ENCODE measurements at regions not wholly inside any gene's neighbourhood (a gene's known extent, or its start where the extent isn't known, plus 50 kb on each side); places are given as distances from the start of the nearest gene placed in this dataset.

DNA sequence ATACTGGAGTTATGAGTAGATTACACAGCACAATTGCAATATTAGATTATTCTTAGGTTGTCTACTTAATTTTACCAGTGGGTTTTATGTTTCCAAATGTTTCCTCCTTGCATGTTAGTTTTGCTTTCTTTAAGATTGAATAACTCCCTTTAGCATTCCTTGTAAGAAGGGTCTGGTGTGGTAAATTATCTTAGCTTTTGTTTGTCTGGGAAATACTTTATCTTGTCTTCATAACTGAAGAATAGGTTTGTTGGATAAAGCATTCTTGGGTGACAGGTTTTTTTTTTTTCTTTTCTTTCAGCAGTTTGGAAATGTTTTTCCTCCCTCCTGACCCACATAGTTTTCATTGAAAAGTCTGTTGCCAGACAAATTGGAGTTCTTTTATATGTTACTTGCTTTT lies 531.1 kb downstream of the ANXA1 start:
- no peak for DNase-seq

DNA sequence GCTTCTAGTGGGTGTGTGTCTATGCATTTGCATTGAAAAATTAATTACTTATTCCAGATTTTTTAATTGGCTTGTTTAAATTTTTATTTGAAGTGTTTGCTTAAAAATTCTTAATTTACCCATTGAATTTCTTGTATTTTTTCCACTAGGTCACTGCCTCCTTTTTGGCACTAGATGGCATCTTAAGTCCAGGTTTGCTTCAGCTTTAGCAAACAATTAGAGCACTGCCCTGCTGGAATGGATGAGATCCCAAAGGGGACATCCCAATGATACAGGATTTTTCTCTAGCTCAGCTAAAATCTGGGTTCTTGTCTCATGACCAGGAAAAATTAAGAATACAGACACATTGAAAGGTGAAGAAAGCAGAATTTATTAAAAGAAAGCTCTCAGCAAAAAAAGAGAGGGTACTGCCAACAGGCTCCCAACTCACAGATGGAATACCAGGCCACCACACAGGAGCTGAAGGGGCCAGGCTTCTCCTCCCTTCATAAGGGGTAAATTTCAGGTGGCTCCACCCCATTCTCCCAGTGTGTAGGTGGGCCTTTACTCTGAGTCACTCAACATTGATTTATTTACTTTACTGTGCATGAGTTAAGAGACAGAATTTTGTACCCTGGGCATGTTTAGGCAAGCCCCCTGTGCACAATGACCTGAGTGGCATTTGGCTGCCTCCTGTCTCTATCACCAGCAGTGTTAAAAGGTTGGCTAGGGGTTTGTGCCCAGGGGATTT lies 532.4 kb downstream of the ANXA1 start:
- no peak for DNase-seq

DNA sequence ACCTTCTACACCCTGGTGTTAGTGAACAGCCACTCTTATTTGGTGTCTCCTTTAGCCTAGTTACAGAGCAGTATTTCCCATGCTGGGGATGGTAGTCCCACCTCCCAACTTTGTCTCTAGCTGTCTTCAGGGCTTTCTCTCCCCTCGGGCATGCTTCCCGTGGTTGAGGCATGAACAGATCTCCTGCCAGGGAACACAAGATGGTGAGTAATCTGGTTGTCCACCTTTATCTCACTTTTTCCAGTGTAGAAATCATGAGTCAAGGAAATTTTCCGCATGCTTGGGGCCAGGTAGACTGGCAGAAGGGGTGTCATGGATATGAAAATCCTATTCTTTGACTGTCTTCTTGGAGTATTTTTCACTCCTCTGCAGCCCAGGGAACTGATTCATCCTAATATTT lies 532.9 kb downstream of the ANXA1 start:
- DNase-seq, result no peak

DNA sequence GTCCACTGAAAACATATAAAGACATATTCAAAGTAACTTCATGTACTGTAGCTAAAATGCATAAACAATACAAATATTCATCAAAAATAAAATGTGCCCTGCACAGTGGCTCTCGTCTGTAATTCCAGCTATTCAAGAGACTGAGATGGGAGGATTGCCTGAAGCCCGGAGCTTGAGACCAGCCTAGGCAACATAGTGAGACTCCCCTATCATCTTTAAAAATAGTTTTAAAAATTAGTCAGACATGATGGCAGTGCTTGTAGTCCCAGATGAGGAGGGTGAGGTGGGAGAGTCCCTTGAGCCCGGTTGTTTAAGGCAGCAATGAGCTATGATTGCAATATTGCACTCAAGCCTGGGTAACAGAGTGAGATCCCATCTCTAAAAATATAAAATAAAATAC lies 534.1 kb downstream of the ANXA1 start:
- no peak for DNase-seq

DNA sequence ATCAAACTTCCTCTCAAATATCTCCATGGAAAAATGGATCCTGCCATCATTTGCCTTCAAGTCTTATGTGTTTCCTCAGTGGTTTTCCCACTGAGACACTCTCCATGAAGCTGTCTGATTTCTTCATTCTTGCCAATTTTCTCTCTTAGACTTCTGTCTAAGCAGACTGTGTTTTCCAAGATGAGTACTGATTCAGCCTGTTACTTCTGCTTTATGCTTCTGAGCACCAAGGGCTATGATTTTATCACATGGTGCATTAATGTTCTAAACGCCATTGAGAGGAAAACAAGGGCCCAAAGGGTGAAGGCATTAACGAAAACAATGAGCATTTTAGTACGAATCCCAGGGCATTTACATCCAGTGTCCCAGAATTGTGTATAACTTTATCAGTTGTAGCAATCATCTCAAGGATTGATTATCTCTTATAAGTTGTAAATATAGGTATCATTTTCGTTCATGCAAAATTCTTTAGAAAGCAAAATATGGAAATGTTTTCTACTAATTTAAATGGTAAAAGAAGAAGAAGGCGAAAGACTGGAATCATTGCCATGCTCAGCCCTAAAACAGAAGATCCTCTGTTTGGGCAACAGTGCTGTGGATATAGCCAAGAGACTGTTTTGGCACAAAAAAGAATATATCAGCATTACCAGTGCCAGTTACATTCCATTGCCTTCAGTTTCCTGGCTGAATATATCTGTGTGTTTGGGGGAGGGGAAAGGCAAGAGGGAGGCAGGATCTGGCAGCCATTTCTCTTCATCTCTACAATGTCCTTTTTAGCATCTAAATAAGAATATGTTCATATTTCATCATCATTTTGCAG lies 537.6 kb downstream of the ANXA1 start:
- DNase-seq, result no peak

DNA sequence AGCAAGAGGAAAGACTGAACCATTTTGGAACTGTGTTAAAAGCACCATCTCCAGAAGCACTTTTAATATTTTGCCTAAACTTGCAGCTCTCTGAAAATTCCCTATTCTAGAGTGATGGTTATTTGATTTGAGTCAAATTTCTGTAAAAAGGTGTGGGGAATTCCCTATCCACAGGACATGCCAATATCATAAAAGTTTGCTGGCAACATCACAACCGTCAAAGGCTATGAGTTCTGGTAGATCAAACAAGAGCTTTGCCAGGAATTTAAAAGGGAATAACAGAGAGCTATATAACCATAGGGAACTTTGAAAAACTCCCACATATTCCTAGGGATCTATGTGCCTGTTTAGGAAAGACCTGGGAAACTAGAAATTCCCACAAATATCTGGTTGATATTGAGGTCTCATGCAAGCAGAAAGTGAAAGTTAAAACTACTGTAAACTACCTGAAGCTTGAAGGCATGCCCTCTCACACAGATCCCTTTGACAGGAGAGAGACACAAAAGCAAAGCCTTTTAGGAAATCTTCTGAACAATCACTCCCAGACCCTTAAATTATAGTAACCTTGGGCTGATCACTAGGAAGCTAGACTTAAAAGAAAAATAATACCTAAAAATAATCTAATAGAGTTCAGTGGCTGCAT lies 549.9 kb downstream of the ANXA1 start:
- DNase-seq, result no peak

DNA sequence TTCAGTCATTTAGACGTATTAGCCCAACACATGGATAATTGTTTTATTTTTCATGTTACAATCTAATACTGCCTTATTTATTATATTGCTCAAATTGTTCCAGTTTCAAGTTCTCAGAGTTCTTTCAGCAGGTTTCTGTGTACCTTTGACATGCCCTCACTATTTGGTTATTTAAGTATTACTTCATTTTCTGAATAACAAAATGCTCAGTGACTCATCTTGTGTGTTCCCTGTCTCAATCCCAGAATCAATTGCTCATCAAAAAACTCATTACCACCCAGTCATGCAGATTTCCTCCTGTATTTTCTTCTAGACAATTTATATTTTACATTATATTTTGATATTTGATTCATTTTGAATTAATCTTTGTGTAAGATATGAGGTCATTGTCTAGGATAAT lies 562.6 kb downstream of the ANXA1 start:
- no peak for DNase-seq

DNA sequence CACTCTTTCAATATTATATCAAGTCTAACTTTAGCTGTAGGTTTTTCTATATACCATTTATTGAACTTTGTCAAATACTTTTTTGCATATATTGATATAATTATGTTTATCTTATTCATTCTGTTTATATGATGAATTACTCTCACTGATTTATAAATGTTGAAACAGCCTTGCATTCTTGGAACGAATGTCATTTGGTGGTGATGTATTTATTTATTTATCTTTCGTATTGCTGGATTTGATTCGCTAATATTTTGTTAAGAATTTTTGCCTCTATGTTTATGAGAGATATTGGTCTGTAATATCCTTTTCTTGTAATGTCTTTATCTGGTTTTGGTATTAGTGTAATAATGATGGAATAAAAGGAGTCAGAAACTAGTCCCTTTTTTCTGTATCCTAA lies 563.9 kb downstream of the ANXA1 start:
- DNase-seq, result no peak

DNA sequence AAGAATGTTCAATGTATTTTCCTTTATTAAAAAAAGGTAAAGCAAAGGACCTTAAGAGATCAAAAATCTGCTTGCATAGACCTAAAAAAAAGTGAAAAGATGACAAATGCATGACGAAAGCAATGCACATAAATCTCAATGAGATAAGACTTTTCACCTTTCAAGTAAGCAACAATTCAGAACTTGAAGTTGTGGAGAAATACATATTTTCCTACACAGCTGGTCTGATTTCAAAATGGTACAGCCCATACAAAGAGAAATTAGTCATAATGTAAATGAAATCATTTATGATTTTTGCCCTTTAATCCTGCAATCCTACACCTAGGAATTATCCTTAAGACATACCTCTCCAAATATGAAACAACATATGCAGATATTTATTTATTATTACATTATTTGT lies 568.0 kb downstream of the ANXA1 start:
- DNase-seq, result no peak

DNA sequence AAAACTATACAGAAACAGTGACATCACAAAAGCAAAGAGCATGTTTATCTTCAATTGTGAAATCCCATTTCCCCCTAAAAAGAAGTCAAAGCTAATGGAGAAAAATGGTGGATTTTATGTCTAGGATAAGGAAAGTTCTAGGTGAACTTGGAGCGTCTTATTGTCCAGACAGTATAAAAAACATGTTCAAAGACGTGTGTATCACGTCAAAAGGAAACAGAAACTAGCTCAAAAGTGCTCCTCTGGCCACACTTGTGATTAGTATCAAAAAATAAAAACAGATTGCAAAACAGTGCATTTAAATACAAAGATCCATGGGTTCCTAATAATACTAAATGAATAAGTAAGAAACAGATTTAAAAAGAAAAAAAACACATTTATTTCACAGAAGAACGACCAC lies 568.9 kb downstream of the ANXA1 start:
- DNase-seq, result no peak

DNA sequence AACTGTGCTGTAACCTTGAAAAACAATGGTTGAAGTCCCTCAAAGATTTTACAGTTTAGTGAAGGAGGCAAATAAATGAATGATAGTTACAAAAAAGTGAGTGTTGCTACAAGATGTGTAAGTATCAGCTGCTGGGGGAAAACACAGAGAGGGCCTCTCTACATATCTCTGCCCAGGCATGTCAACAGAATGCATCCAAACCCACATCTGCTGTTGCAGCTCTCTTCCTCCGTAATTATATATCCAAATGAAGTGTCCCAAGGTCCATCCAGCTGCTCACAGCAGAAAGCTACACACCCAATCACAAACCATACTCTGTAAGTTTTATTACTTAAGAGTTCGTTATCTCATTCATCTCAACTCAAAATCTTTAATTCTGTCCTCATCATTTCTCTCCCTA lies 584.6 kb downstream of the ANXA1 start:
- DNase-seq, result no peak

DNA sequence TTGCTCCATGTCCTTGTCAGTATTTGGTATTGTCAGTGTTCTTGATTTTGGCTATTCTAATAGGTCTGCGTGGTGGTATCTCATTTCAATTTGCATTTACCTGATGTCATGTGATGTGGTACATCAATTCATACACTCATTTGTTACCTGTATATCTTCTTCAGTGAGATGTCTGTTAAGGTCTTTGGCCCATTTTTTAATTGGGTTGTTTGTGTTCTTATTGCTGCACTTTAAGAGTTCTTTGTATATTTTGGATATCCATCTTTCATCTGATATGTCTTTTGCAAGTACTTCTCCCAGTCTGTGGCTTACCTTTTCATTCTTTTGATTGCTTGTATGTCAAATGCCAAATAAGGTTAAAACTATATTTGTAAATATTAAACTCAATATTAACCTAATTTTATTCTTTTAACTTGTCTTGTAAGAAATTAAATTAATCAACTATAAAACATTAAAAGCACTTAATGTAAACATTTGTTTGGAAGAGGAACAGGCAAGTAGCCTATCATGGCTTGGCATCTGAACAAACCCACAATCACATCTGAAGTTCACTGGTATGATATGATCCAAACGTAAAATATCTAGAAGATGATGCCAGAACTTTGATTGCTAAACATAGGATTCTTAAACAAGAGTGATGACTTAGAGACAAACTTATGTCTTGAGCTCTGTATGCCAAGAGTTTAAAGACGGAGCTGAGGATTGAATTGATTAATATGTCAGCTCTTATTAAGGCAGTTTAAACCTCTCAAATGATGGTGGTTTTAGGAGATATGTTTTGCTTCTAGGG lies 587.3 kb downstream of the ANXA1 start:
- no peak for DNase-seq

DNA sequence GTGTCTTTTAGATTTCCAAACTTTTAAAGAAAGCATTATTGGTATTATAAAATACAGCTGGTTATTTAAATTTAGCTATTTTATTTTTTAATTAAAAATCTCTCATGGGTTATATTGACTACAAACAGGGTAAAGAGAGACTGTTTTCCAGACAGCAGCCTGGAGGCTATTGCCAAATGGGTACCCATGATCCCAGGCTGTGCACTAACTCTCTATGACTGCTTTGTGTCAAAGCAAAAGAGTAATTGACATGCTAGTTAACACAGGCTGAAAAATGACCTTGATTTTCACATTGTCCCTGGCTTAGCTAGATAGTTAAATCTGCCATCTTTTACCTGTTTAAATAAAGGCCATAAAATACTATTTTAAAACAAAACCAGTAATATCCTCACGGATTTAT lies 589.7 kb downstream of the ANXA1 start:
- DNase-seq, result no peak

DNA sequence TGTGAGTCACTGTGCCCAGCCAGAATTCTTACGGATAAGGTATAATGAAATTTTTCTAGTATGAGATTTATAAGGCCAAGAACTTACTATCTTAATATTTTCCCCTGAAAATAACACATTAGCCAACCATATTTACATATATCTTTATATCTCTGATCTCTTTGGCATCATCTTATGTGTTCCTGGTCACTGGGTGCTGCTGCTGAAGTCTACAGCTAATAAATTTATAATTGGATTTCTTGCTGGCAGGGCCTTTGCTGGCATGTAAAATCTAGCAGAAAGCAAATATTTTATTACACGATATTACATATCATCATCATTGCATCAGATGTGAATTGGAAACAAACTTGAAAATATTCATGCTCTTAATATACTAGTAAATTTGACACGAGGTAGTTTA lies 590.7 kb downstream of the ANXA1 start:
- DNase-seq, result no peak

DNA sequence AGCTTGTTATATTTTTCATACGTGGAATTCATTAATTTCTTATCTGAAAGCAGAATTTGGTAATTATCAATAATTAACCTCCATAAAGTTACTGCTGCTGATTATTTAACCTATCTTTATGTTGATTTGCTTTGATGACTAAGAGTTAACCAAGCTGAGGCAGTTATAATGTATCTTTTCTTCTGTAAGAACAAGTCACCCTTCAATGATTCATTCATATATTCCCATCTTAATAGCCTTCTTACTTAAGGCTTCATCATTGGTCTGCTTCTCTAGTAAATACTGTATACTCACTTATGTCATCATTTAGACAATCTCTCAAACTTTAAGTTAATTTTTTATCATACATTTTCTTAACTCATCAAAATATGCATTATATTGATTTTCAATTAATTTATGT lies 592.2 kb downstream of the ANXA1 start:
- no peak for DNase-seq

DNA sequence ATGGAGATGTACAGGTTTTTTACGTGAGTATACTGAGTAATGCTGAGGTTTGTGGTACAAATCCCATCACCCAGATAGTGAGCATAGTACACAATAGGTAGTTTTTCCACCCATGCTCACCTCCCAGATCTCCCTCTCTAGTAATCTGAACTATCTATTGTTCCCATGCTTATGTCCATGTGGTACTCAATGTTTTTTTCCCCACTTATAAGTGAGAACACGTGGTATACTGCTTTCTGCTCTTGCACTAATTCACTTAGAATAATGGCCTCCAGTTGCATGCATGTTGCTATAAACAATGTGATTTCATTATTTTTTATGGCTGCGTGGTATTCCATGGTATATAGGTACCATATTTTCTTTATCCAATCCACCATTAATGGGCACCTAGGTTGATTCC lies 593.9 kb downstream of the ANXA1 start:
- DNase-seq, result no peak

DNA sequence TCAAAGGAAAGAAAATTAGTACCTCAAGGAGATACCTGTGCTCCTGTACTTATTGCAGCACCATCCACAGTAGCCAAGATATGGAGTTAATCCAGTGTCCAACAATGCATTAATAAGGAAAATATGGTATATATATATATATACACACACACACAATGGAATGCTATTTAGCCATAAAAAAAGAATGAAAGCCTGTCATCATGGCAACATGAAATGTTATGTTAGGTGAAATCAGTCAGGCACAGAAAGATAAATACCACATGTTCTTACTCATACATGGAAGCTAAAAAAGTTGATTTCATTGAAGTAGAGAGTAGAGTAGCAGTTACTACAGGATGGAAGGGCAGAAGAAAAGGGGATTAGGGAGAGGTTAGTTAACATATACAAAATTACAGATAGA lies 601.5 kb downstream of the ANXA1 start:
- DNase-seq, result no peak

DNA sequence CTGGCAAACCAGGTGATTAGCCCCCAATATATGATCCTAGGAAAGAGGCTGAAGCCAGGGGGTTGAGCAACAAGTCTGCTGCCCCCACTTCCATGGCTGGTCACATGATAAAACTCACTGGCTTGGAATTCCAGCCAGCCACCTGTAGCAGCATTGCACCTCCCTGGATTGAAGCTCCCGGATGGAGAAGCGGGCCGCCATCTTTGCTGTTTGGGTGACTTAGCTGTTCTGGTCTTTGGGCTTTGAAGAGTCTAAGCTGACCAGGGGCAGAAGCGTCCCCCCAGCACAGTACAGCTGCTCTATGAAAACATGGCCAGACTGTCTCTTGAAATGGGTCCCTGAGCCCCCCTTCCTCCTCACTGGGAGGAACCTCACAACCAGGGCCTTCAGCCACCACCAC lies 610.2 kb downstream of the ANXA1 start:
- DNase-seq, result no peak

DNA sequence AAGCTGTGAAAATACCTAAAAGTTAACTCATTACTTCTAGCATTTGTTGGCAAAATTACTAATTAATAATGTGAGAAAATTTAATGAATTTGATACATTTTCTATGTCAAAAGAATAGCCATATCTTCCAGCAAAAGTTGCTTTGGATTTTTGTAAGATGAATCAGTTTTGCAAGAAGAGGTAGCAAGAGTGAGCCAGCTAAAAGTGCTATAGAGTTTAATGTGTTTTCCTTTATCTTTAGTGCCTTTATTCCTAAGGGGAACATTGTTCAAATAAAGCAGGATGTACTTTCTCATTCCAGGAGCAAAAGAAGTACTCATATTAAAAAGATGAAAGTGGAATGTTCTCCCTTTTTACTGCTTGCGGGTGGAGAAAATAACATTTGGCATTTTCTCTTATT lies 622.2 kb downstream of the ANXA1 start:
- no peak for DNase-seq

DNA sequence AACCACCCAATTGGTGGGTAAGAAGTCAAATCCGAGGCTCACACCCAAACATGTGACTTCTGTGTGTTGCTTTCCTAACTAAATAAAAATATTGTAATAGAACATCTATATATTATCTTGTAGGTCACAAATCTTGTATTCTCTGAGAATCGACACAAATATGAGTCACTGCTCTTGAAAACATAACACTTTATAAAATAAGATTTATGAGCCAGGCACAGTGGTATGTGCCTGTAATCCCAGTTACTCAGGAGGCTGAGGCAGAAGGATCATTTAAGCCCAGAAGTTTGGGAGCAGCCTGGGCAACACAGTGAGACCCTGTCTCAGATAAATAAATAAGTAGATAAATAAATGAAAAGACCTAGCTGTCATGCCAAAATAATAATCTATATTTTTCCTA lies 624.1 kb downstream of the ANXA1 start:
- no peak for DNase-seq

DNA sequence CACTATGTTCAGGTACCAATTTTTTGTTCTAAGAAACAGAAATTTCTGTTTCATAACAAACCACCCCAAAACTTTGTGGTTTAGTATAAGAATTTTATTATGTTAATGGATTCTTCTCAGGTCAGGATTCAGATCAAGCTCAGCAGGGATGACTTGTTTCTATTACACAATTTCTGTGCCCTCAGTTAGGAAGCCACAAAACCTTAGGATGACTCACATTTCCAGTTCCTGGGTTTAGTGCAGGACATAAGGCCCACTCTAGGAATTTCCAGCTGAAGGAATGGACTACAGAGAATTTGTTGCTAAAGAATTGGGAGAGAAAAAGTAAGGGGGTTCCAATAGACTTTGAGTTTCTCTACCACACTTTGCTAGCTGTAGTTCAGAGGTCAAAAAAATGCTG lies 629.3 kb downstream of the ANXA1 start:
- DNase-seq, result no peak

DNA sequence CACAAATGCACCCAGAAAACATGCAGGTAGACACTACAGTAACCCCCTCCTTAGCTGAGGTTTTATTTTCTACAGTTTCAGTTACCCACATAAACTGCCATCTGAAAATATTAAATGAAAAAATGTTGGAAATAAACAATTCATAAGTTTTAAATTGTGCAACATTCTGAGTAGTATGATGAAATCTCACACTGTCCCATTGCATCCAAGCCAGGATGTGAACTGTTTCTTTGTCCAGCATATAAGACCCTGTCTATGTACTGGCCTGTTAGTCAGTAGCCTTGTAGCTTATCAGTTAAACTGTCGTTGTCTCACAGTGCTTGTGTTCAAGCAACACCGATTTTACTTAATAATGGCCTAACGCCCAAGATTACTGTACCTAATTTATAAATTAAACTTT lies 630.5 kb downstream of the ANXA1 start:
- no peak for DNase-seq

DNA sequence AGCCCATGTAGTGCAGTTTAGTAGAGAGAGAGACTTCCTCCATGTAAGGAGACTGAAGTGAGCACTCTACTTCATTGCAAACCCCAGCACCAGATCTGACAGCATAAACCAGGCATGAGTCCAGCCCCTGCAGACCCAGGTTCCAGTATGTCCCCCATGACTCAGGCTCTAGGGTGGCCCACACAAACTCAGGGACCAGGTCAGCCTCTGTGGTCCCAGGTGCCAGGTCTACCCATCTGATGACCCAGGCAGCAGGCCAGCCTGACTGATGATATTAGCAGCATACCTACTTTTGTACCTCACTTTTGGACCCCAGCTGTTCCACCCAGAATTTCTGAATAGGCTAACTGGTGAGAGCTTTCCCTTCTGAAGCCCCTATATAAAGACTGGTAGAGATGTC lies 647.8 kb downstream of the ANXA1 start:
- no peak for DNase-seq

All from CD4-positive, alpha-beta T cell treated with Interleukin-21 for 1 hour (primary cell).